HG03139 (cell line): ENCODE measurements at regions not wholly inside any gene's neighbourhood (a gene's known extent, or its start where the extent isn't known, plus 50 kb on each side); places are given as distances from the start of the nearest gene placed in this dataset.
"Not testable (repeated sequence)": the region's sequence is repeated elsewhere in the genome, so short reads cannot be mapped to it uniquely, and the experiment has no call there.

Source experiments
- ATAC-seq: cut with Tn5 transposase; IDR thresholded peaks from one replicate; pipeline ENCODE4 v1.9.1; 2021; ENCODE audit not compliant: unreplicated experiment

DNA sequence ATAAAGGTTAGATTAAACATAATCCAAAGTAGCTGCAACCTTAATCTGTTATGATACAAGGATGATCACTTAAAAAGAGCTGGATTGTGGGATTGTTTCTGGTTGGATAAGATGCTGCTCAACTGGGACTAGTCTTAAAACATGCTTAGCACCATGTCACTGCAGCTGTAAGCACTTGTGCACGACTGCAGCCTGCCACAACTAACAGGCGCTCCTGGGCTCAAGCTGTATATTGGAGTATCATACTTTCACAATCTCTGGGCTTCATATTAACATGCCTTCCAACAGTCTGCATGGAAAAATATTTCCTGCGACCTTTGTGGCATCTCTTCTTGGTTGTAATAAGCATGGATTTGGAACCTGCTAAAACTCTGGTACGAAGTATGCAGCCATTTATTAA, 493.0 kb upstream of the PITX2 start:
- ATAC-seq: no peak

DNA sequence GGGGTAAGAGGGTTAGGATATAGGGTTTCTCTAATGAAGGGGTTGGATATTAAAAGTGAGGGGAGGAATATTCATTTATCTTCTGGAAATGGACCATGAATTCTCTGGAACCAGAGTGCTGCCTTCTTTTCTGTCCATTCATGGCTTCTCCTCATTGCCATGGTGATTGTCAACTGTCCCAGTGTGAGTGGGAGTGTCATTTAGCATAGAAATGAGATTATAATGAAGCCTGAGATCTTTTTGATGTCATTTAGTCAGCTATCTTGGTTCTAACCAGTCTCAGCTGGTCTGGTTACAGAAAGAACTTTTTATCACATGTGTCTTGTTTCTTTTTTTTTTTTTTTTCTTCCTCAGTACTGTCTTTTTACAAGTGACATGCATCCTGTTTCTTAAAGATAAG, 497.3 kb upstream of the PITX2 start:
- no peak for ATAC-seq

DNA sequence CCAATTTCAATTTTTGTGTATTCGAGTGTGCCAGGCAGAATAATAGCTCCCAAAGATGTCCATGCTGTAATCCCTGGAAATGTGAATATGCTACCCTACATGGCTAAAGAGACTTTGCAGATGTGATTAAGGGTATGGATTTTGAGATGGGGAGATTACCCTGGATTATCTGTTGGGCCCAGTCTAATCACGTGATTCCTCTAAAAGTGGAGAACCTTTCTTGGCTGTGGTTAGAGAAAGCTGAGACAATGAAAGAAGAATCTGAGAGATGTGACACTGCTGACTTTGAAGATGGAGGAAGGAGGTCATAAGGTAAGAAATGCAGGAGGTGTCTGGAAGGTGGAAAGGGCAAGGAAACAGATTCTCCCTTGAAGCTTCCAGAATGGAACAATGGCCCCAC, 503.5 kb upstream of the PITX2 start:
- ATAC-seq: no peak

DNA sequence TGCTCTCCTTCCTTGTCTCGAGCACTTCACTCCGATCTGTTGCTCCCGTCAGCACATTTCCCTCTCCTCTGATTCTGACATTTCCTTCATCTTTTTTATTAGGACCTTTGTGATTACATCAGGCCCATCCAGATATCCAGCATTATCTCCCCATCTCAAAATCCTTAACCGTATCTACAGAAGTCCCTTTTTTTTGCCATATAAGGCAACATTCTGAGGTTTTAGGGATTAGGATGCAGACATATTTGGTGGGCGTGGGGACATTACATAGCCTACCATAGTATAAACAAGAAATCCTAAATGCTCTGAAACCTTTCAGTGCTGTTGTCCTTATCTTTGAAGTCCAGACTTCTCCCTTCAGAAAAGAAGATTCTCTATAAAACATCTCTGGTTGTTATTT, 505.0 kb upstream of the PITX2 start:
- ATAC-seq: no peak

DNA sequence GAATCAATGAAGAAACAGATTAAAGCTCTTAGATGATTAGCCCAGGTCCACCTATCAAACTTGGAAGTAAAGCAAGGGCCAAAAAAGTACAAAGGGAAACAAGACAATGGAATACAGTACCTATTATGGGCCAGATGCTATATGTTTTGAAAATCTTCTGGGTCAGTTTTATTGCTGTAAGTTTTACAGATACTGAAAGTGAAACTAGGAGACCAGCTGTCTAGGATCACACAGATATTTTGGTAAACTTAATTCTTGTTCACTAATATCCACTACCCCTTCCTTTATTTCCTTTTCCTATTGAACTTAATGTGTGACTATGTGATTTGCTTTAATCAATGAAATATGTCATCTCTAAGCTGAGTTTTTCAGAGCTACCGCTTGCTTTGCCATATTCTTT, 505.4 kb upstream of the PITX2 start:
- no peak for ATAC-seq

DNA sequence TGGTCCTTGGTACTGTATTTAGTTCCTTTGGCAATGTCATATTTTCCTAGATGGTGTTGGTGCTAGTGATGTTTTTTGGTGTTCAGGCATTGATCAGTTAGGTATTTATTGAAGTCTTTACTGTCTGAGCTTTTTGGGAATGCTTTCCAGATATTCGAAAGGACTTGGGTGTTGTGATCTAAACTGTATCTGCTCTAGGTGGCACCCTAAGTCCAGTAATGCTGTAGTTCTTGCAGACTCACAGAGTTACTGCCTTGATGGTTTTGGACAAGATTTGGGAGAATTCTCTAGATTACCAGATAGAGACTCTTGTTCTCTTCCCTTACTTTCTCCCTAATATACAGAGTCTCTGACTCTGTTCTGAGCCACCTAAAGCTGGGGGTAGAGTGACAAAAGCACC, 513.6 kb upstream of the PITX2 start:
- ATAC-seq: no peak

DNA sequence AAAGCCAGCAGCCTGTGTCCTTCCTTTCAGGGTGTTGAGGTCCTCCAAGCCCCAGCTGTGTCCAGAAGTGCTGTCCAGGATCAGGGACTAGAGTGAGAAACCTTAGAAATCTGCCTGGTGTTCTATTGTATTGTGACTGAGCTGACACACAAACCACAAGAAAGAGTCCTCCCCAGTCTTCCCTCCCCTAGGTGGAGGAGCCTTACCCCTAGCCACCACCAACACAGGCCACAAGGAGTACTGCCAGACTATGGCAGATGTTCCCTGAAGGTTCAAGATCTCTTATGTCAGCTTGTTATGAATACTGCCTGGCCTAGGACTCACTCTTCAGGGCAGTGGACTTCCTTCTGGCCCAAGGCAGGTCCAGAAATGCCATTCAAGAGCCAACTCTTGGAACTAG, 514.1 kb upstream of the PITX2 start:
- no peak for ATAC-seq

DNA sequence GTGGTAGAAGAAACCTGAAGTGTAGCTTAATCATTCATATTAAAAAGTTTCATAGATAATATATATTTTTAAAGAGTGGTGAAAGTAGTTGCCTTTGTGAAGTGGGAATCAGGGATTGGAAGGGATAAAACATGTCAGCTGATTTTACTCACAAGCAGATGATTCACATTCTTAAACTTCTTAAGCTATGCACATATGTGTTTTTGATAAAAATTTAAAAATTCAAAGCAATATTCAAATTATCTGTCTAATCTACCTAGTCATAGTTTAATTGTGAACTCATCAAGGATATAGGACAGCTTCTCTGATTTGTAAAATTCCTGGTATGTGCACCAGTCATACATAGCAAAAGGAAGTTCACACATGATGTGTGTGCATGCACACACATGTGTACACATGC, 520.6 kb upstream of the PITX2 start:
- ATAC-seq: no peak

DNA sequence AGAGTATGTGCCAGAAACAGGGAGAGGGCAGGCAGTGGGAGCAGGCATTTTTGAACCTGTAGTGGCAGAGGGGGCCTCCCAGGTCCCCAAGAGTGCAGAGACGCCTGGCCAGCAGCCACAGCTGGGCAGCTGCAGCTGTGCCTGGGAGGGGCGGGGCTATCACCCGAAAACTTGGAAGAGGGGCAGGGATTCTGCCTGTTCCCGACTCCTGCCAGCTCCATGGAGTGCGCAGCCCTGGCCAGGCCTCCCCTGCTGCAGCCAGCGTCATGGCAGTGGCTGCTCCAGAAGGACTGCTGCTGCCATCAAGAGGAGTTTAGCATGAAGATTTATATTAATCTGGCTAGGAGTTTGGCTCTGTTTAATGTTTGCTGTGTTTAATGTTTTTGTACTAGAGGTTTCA, 532.1 kb upstream of the PITX2 start:
- ATAC-seq: no peak

DNA sequence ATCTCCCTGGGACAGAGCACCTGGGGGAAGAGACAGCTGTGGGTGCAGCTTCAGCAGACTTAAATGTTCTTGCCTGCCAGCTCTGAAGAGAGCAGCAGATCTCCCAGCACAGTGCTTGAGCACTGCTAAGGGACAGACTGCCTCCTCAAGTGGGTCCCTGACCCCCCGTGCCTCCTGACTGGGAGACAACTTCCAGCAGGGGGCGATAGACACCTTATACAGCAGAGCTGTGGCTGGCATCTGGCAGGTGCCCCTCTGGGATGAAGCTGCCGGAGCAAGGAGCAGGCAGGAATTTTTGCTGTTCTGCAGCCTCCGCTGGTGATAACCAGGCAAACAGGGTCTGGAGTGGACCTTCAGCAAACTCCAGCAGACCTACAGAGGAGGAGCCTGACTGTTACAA, 541.7 kb upstream of the PITX2 start:
- not testable (repeated sequence) for ATAC-seq

DNA sequence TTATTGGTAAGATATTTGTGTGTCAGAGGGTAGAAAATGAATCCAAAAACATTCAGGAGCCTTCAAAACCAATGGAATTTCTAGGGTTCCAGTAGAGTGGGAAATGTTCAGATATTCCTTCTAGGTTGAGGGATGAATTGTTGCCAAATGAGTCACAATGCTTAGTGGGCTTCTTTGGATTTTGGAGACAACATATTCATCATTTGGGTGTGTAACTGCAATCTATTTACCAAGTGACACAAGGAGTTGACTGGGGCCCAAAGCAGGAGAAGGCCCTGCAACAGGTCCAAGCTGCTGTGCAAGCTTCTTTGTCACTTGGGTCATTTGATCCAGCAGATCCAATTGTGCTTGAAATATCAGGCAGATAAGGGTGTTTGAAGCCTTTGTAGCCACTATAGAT, 551.5 kb upstream of the PITX2 start:
- no peak for ATAC-seq

DNA sequence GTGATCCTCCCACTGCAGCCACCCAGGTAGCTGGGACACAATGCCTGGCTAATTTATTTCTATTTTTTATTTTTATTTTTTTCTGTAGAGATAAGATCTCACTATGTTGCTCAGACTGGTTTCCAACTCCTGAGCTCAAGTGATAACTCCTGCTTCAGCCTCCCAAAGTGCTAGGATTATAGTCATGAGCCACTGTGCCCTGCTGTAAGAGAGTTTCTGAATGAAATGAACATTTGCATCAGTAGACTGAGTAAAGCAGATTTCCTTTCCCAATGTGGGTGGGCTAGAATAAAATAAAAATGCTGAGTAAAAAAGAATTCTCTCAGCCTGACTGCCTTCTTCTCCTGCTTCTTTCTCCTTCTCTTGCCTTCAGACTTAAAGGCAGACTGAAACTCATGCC, 555.4 kb upstream of the PITX2 start:
- ATAC-seq: no peak

DNA sequence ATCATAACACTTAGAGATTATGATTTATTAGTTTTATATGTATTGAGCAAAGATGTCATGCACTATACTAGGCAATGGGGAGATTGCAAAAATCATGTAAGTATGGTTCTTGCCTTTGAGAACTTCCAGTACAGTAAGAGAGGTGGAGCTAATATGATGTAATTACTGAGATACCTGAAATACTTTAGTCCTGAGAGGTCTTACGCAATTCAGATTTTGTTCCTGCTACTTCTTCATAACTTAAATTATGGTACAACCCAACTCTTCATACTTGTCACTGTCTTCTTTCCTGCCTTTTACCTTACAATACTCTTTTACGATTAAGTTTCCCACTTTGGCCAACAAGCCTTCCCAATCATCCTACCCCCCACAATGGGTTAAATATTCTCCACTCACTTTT, 564.2 kb upstream of the PITX2 start:
- no peak for ATAC-seq

DNA sequence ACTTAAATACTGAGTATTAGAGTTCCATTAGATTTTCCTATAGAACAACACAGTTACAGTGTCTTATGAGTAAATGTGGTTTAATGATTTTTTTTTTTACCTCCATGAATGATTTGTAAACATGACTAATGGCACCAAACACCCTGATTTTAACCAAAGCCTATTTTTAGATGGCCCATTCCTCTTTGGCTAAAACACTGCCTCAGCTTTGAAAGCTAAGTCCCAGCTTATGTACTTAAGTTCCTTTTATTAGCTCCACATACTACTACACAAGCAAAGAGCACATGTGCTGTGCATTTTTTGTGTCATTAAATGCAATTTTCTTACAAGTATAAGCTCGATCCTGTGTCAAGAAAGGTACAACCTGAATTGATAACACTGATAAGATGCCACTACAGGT, 575.6 kb upstream of the PITX2 start:
- no peak for ATAC-seq

DNA sequence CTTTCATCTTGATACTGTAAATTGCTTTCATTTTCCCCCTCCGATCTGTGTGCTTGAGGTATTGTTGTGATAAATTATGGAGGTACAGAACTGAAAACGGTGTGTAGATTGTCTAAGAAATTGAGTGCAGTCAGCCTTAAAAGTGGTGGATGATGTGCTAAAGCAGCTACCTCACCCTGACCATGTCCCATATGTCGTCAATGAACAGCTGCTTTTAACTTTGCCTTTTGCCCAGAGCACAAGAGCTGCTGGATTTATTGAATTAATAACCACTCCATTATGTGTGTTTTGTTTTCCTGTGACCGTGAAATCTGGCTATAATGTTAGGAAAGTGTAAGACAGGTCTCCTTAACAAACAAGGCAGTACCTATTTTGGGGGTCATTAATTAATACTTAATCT, 581.9 kb upstream of the PITX2 start:
- ATAC-seq: no peak

DNA sequence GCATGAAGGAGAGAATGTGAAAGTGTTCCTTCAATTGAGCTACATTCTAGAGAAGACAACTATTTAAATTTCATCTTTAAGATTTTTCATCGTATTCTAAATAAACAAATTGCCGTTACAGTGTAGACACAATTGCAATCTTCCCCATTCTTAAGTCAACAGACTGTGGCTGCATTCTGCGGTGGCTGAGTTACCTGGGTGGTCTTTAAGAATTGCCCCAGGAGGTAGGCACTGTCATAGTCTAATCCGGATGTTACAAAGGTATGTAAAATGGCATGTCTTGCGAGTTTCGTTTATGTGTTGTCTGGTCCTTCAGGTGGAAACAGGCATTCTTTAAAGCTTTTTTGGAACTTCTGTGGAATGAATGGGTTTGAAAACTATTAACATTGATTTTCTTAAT, 586.1 kb upstream of the PITX2 start:
- no peak for ATAC-seq

DNA sequence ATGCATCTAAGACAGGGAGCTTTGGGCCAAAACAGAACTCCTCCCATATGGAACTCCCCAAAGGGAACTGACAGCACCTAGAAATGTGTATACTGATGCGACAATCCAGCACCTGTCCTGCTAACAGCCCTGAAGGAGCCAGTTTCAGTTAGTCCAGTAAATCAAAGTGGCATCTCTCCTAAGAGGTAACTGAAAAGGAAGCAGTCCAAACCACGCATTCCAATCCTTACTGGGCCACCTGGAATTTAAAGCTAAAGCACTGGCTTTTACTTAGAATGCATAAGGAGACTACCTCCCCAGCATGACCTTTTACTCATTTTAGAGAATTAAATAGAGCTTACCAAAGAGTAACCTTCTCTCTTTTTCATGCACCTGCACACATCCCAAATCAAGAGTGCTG, 586.8 kb upstream of the PITX2 start:
- no peak for ATAC-seq

DNA sequence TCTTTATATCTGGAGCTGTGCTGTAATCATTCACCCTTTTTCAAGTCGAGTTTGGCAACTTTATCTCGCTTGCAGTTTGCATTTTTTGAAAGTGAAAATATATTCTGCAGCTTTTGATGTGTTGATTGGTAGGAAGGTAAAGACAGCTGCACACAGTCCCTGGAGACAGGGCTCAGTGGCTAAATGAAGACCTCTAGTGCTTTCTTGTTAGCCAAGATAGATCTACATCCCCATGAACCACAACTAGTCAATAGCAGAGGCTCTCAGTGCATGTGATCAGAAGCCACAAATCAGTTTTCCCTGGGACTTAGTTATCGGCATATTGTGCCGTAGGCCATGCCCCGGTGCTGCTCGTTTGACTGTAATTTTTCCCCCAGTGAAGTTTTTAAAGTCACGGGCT, 587.7 kb upstream of the PITX2 start:
- no peak for ATAC-seq

DNA sequence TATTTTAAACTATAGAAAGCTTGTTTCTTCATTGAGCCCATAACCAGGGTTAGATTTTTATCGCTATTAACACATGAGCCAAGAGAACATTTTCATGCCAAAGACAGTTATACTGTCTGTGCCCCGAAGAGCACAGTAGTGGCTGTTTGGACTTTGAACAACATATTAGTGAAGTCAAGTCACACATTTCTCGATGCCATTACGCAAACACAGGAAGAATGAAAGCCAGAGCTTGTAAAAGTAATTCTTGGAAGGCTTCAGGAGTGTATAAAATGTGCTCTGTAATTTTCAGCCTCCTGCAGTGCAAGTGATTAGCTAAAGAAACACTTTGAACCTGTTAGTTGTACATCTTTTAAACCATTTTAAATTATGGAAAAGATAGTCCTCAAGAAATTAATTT, 590.7 kb upstream of the PITX2 start:
- ATAC-seq: no peak

DNA sequence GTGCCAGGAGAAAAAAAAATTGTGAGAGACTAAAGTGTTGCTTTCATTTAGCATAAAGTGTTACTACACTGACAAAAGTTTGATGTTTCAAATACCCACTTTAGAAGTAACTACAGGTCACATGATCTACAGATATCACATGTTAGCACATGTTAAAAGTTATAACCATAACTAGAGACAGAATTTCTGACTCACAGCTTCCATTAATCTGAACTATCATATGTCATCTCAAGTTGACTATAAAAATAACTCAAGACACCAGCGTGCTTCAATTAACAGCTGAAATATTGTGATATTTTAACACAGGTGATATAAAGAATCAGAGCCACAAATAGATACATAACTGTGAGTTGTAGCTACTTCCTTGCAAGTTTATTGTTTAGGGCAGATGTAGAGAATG, 591.5 kb upstream of the PITX2 start:
- ATAC-seq: no peak

DNA sequence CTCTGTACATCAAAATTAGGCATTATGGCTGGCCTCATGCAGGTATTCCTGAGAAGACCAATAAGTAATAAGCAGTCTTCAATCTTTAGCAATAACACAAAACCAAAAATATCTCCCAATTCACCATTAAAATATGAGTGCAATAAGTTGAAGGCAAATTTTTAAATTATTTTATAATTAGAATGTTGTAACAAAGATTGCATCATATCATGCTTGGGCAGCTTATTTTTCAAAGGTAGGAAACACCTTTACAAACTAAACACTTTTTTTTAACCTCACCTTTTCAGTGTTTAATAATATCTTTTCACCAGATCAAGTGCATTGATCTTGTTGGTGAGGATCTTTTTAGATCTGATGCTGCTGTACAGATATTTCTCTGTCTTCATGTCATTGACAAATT, 592.9 kb upstream of the PITX2 start:
- ATAC-seq: no peak

DNA sequence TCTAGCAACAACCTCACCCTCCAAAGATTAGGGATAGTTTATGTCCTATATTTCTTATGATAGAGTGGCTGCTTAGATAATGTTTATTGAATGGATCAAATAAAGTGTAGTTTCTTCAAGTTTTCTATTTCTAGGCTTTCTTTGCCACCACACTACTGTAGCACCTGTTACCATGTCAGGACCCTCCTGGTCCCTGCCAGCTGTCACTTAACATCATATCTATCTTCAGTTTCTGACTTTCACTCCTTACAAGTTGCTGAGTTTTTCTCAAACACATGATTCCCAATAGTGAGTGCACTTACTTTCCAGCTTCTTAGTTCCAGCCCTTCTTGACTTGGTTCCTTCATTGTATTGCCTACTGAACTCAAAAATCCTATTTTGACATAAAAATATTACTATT, 593.9 kb upstream of the PITX2 start:
- ATAC-seq: no peak

DNA sequence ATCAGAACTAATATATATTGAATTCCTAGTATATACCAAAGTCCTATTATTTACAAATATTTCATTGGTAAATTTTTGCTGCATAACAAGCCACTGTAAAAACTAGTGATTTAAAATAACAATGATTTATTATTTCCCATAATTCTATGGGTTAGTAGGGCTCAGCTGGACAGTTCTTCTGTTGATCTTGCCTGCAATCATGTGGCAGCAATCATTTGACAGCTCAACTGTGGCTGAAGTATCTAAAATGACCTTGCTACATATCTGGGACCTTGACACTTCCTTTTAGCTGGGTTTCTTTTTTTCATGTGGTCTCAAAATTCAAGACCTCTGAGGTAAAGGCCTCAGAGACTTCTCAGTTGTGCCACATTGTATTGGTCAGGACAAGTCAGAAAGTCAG, 598.5 kb upstream of the PITX2 start:
- ATAC-seq: no peak

DNA sequence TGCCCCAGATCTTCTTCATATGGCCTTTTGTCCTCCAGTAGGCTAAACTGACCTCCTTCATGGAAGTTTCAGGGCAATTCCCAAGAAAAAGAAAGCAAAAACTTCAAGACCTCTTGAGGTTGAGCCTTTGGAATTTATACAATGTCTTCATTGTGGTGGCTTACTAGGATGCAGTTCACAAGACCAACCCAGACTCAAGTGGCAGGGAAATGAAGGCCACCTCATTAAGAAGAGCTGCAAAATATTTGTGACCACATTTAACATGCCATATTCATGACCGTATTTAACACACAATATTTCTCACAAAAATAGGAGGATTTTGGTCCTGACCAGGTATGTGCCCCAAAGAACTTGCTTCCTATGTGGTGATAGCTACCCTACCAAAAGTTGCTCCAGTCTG, 605.5 kb upstream of the PITX2 start:
- no peak for ATAC-seq
